ENCODE measurements at regions not wholly inside any gene's neighbourhood (a gene's known extent, or its start where the extent isn't known, plus 50 kb on each side); places are given as distances from the start of the nearest gene placed in this dataset.

DNA sequence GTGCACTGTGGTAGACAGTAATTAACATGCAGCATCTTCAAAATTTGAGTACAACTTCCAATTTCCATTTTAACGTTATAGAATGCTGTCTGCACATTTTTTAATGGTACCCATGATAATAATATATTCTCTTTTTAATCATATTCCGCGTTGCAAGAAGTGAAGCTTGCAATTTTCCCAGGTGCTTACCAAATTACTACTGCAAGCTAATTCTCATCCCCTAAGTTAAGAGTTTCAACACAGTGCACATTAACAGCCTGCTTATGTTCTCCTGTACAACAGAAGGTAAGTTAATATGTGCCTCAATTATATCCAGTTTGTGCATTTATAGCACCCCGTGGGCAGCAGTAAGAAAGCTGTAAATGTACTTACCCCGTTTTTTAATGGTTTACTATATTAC is 132.9 kb downstream of the CBLN2 start:
- Mint-ChIP-seq H3K36me3 (no peaks in the 10 kb centered on the region), H3K27me3 (no peaks in the 10 kb centered on the region), H3K27ac (no peak overlapping the region), H3K4me1 (ENCODE audit: low read depth) (no peaks in the 10 kb centered on the region), H3K9me3 (peaks cover 8% of the 10 kb centered on the region), H3K4me3 (no peak overlapping the region)
- intact Hi-C loops (cut with micrococcal nuclease) = no loop called here
- POLR2A ChIA-PET = no interaction called here
- DNase-seq = no peak
- CTCF ChIA-PET = no interaction called here

- no peaks in the 10 kb centered on the region for H3K27me3 Mint-ChIP-seq
- no peaks in the 10 kb centered on the region for H3K4me1 Mint-ChIP-seq (ENCODE audit: low read depth)
- no peak overlapping the region for H3K27ac Mint-ChIP-seq
- no peaks in the 10 kb centered on the region for H3K36me3 Mint-ChIP-seq
- ChIA-PET POLR2A (no interaction called here), CTCF (no interaction called here)
- intact Hi-C loops (cut with micrococcal nuclease) = no loop called here
- H3K9me3 Mint-ChIP-seq = peaks cover 8% of the 10 kb centered on the region
- no peak for DNase-seq
- no peak overlapping the region for H3K4me3 Mint-ChIP-seq
Observed at GRCh38 chr18:72410399-72410798, 133.7 kb downstream of the CBLN2 start.

DNA sequence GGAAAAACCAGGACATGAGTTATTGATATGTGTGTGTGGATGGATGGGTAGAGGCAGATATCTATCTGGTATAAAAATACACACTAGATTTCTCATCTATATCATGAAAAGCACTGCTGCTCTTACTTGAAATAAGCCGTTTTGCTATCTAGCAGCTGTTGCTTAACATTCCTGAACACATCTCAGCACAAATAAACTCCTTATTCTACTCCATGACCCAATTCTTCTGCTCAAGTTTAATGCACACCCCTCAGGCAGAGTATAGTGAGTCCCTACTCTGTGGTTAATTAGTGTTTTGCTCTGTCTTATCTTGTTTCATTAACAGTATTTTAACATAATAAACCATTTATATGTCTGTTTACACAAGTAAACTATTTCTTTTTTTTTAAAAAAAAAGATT is 134.2 kb downstream of the CBLN2 start:
- H3K36me3 Mint-ChIP-seq = no peaks in the 10 kb centered on the region
- no peak overlapping the region for H3K4me3 Mint-ChIP-seq
- no peak for DNase-seq
- ChIA-PET POLR2A (no interaction called here), CTCF (no interaction called here)
- intact Hi-C loops (cut with micrococcal nuclease) = no loop called here
- no peak overlapping the region for H3K27ac Mint-ChIP-seq
- no peaks in the 10 kb centered on the region for H3K27me3 Mint-ChIP-seq
- H3K4me1 Mint-ChIP-seq (ENCODE audit: low read depth) = no peaks in the 10 kb centered on the region
- peaks cover 8% of the 10 kb centered on the region for H3K9me3 Mint-ChIP-seq

DNA sequence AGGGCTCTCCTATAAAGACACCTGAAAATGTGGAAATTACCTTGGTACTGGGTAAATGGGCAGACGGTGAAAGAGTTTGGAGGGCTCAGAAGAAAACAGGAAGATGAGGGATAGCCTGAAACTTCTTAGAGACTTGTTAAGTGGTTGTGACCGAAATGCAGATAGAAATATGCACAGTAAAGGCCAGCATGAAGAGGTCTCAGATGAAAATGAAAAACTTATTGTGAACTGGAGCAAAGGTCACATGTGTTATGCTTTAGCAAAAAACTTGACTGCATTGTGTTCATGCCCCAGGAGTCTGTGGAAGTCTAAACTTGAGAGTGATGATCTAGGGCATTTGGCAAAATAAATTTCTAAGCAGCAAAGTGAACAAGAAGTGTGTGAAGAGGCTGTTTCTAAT is 137.1 kb downstream of the CBLN2 start:
- Mint-ChIP-seq H3K27me3 (no peaks in the 10 kb centered on the region), H3K4me3 (no peak overlapping the region), H3K27ac (no peak overlapping the region), H3K36me3 (no peaks in the 10 kb centered on the region), H3K9me3 (peaks cover 15% of the 10 kb centered on the region), H3K4me1 (ENCODE audit: low read depth) (no peaks in the 10 kb centered on the region)
- CTCF ChIA-PET = no interaction called here
- intact Hi-C loops (cut with micrococcal nuclease) = no loop called here
- no peak for DNase-seq
- POLR2A ChIA-PET = no interaction called here

GRCh38 chr18:72391951-72392350 is 152.2 kb downstream of the CBLN2 start:
- CTCF ChIA-PET = no interaction called here
- peaks cover 18% of the 10 kb centered on the region for H3K9me3 Mint-ChIP-seq
- no peaks in the 10 kb centered on the region for H3K36me3 Mint-ChIP-seq
- POLR2A ChIA-PET = no interaction called here
- DNase-seq = no peak
- no peaks in the 10 kb centered on the region for H3K4me1 Mint-ChIP-seq (ENCODE audit: low read depth)
- intact Hi-C loops (cut with micrococcal nuclease) = no loop called here
- no peak overlapping the region for H3K27ac Mint-ChIP-seq
- H3K4me3 Mint-ChIP-seq = no peak overlapping the region
- no peaks in the 10 kb centered on the region for H3K27me3 Mint-ChIP-seq

DNA sequence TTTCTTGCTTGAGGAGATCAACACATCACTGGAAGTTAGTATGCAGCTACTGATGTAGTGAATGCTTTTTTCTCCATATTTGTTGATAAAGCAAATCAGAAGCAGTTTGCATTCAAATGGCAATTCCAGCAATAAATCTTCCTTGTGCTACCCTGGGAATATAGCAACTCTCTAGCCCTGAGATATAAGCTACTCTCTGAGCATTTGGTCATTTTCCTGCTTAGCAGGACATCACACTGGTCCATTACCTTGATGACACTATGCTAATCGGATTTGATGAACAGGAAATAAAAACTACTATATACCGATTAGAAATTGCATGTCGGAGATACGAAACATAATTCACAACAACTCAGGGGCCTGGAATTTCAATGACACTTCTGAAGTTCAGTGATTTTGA is 152.7 kb downstream of the CBLN2 start:
- ChIA-PET POLR2A (no interaction called here), CTCF (no interaction called here)
- no peak for DNase-seq
- Mint-ChIP-seq H3K9me3 (peaks cover 18% of the 10 kb centered on the region), H3K27me3 (no peaks in the 10 kb centered on the region), H3K4me1 (ENCODE audit: low read depth) (no peaks in the 10 kb centered on the region), H3K36me3 (no peaks in the 10 kb centered on the region), H3K4me3 (no peak overlapping the region), H3K27ac (no peak overlapping the region)
- intact Hi-C loops (cut with micrococcal nuclease) = no loop called here

DNA sequence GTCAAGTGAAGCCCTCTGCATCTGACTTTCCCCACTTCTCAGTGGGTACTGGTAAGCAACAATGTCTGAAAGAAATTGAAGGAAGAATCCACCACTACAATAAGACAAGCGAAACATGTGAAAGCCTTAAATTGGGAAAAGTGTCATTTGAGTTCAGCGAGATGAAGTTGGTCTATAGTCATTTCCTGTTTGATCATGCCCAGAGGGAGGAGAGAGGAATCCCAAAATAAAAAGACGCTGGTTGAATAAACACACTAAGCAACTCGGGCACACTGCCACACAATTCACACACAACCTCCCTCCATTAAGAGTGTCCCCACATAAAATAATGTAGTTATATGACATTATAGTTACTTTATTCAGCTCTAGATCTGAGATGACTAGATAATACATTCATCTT is 166.1 kb downstream of the CBLN2 start:
- Mint-ChIP-seq H3K4me3 (no peak overlapping the region), H3K27ac (no peak overlapping the region), H3K4me1 (ENCODE audit: low read depth) (no peaks in the 10 kb centered on the region), H3K27me3 (no peaks in the 10 kb centered on the region), H3K36me3 (no peaks in the 10 kb centered on the region), H3K9me3 (peaks cover 4% of the 10 kb centered on the region)
- DNase-seq = no peak
- intact Hi-C loops (cut with micrococcal nuclease) = no loop called here
- ChIA-PET CTCF (no interaction called here), POLR2A (no interaction called here)

DNA sequence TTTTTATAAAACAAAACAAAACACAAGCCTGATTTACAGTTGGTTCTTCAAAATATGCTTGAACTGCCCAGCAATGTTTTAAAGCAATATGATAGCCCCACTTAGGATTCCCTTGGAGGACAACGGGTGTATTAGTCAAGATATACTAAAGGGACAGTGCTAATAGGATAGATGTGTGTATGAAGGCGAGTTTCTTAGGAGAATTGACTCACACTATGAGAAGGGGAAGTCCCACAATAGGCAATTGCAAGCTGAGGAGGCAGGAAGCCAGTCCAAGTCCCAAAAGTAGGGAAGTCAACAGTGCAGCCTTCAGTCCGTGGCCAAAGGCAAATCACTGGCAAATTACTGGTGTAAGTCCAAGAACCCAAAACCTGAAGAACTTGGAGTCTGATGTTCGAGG is 167.9 kb downstream of the CBLN2 start:
- ChIA-PET POLR2A (no interaction called here), CTCF (no interaction called here)
- no peak overlapping the region for H3K27ac Mint-ChIP-seq
- H3K27me3 Mint-ChIP-seq = no peaks in the 10 kb centered on the region
- H3K4me3 Mint-ChIP-seq = no peak overlapping the region
- no peaks in the 10 kb centered on the region for H3K36me3 Mint-ChIP-seq
- intact Hi-C loops (cut with micrococcal nuclease) = no loop called here
- H3K9me3 Mint-ChIP-seq = peaks cover 10% of the 10 kb centered on the region
- no peak for DNase-seq
- H3K4me1 Mint-ChIP-seq (ENCODE audit: low read depth) = no peaks in the 10 kb centered on the region

DNA sequence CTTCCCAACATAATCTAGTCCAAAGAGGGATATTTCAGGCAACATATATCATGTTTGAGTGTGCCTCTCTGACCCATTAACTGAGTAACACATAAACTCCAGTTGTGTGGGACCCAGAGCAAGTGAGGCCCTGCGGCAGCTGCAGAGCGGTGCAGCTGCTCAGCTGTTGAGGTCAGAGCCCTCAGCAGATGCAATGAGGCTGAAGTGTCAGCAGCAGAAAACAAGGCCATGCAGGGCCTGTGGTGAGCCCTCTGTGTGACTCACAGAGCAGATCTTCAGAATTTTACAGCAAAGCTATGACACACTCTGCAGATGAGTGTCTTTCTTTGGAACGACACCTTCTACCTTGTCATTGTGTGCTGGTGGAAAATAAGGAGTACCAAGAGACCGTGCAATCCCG is 168.5 kb downstream of the CBLN2 start:
- CTCF ChIA-PET = no interaction called here
- intact Hi-C loops (cut with micrococcal nuclease) = no loop called here

GRCh38 chr18:72372076-72372475 is 172.1 kb downstream of the CBLN2 start:
- no peak overlapping the region for H3K27ac Mint-ChIP-seq
- H3K36me3 Mint-ChIP-seq = no peaks in the 10 kb centered on the region
- no peaks in the 10 kb centered on the region for H3K27me3 Mint-ChIP-seq

More for the DNA sequence above, 168.5 kb downstream of the CBLN2 start:
- peaks cover 12% of the 10 kb centered on the region for H3K9me3 Mint-ChIP-seq
- no peak for DNase-seq
- no peaks in the 10 kb centered on the region for H3K27me3 Mint-ChIP-seq
- H3K36me3 Mint-ChIP-seq = no peaks in the 10 kb centered on the region
- no peak overlapping the region for H3K27ac Mint-ChIP-seq
- POLR2A ChIA-PET = no interaction called here
- no peak overlapping the region for H3K4me3 Mint-ChIP-seq
- no peaks in the 10 kb centered on the region for H3K4me1 Mint-ChIP-seq (ENCODE audit: low read depth)

DNA sequence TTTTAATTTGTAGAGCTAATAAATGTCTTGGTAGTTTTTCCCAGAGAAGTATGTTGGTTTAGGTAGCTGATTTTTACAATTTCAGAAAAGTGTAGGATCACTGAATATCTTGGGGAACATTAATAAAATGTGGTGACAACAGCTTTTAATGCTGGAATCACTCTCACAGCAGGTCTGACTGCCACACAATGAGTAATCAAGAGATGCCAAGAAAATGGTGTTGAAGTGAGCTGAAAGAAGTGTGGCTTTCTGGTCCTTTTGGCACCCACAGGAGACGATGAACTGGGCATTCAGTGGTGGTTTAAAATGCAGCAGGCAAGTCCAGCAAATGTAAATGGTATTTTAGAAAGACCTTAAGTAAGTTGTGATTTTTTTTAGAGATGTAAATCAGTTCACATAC is 175.8 kb downstream of the CBLN2 start:
- intact Hi-C loops (cut with micrococcal nuclease) = no loop called here
- POLR2A ChIA-PET = no interaction called here
- Mint-ChIP-seq H3K4me3 (no peak overlapping the region), H3K27me3 (no peaks in the 10 kb centered on the region), H3K9me3 (peaks cover 15% of the 10 kb centered on the region), H3K27ac (no peak overlapping the region), H3K4me1 (ENCODE audit: low read depth) (no peaks in the 10 kb centered on the region), H3K36me3 (no peaks in the 10 kb centered on the region)
- CTCF ChIA-PET = no interaction called here
- DNase-seq = no peak

More at GRCh38 chr18:72372076-72372475, 172.1 kb downstream of the CBLN2 start:
- ChIA-PET POLR2A (no interaction called here), CTCF (no interaction called here)
- DNase-seq = no peak
- Mint-ChIP-seq H3K4me1 (ENCODE audit: low read depth) (no peaks in the 10 kb centered on the region), H3K9me3 (peaks cover 15% of the 10 kb centered on the region), H3K4me3 (no peak overlapping the region)
- intact Hi-C loops (cut with micrococcal nuclease) = no loop called here

DNA sequence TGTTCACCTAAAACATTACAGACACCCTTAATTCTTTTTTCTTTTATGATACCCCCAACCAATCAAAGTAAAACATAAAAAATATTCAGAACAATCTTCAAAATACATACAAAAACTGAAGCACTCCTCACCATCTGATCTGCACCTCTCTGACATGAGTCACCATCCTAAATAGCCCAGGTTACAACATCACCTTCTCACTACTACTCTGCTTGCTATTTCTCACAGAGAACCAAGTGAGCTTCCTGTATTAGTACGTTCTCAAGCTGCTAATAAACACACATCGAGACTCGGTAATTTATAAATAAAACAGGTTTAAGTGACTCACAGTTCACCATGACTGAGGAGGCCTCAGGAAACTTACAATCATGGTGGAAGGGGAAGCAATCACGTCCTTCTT is 183.5 kb downstream of the CBLN2 start:
- intact Hi-C loops (cut with micrococcal nuclease) = no loop called here
- ChIA-PET POLR2A (no interaction called here), CTCF (no interaction called here)
- Mint-ChIP-seq H3K27ac (no peak overlapping the region), H3K27me3 (no peaks in the 10 kb centered on the region), H3K9me3 (peaks cover 19% of the 10 kb centered on the region), H3K36me3 (no peaks in the 10 kb centered on the region), H3K4me3 (no peak overlapping the region), H3K4me1 (ENCODE audit: low read depth) (no peaks in the 10 kb centered on the region)
- no peak for DNase-seq

DNA sequence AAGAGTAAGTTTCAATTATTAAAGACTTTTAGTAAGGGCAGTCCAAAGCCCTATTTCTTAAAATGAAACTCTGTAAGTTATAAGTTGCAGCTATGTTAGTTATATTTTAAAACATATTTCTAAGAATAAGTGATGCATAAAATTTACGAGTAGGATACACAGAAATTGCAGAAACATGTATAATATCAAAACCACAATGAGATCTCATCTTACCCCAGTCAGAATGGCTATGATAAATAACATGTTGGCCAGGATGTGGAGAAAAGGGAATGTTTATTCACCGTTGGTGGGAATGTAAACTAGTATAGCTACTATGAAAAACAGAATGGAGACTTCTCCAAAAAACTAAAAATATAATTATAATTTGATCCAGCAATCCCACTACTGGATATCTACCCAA is 201.2 kb downstream of the CBLN2 start:
- intact Hi-C loops (cut with micrococcal nuclease) = no loop called here
- Mint-ChIP-seq H3K27me3 (no peaks in the 10 kb centered on the region), H3K36me3 (no peaks in the 10 kb centered on the region), H3K9me3 (peaks cover 2% of the 10 kb centered on the region), H3K4me1 (ENCODE audit: low read depth) (no peaks in the 10 kb centered on the region), H3K27ac (no peak overlapping the region), H3K4me3 (no peak overlapping the region)
- no peak for DNase-seq
- CTCF ChIA-PET = no interaction called here
- POLR2A ChIA-PET = no interaction called here

DNA sequence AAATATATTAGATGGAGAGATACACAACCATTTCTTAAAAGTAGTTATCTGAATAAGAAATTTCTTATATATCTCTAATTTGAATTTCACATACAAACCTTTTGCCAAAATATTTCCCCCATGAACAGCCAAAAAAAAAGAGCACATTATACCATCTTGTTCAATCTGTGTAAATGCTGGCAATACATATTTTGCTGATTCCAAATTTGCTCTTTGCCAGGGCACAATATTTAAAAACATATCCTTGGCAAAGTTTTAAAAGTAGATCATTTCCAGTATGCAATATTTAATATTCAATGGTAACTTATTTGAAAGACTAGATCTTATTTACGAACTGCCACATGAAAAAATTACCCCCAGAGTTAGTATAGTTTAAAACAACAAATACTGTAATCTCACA is 204.2 kb downstream of the CBLN2 start:
- Mint-ChIP-seq H3K4me3 (no peak overlapping the region), H3K36me3 (no peaks in the 10 kb centered on the region), H3K27me3 (no peaks in the 10 kb centered on the region), H3K4me1 (ENCODE audit: low read depth) (no peaks in the 10 kb centered on the region), H3K9me3 (peaks cover 2% of the 10 kb centered on the region), H3K27ac (no peak overlapping the region)
- DNase-seq = no peak
- POLR2A ChIA-PET = no interaction called here
- CTCF ChIA-PET = no interaction called here
- intact Hi-C loops (cut with micrococcal nuclease) = no loop called here

Data from activated CD4-positive, alpha-beta memory T cell treated with anti-CD3 and anti-CD28 coated beads for 36 hours (primary cell).